Activated CD4-positive, alpha-beta T cell treated with anti-CD3 and anti-CD28 coated beads, Interleukin-2, amount 50 U/mL, for 16 hours (primary cell): ENCODE measurements at regions not wholly inside any gene's neighbourhood (a gene's known extent, or its start where the extent isn't known, plus 50 kb on each side); places are given as distances from the start of the nearest gene placed in this dataset.
"Not testable (repeated sequence)": the region's sequence is repeated elsewhere in the genome, so short reads cannot be mapped to it uniquely, and the experiment has no call there.

Source experiments
- DNase-seq: peaks from one replicate; pipeline ENCODE4 v3.0.0-alpha.2; 2020

GRCh38 chr6:19159561-19159960 lies 677.6 kb upstream of the ID4 start:
- DNase-seq = no peak

- DNase-seq = no peak
Measured at GRCh38 chr6:19160081-19160730, 677.0 kb upstream of the ID4 start.

GRCh38 chr6:19167251-19167650 lies 669.9 kb upstream of the ID4 start:
- no peak for DNase-seq

GRCh38 chr6:19169366-19169765 lies 667.8 kb upstream of the ID4 start:
- DNase-seq = no peak

- no peak for DNase-seq
Measured at GRCh38 chr6:19175023-19175422, 662.1 kb upstream of the ID4 start.

GRCh38 chr6:19180348-19181072 lies 656.7 kb upstream of the ID4 start:
- no peak for DNase-seq

- no peak for DNase-seq
Measured at GRCh38 chr6:19181211-19181610, 656.0 kb upstream of the ID4 start.

- DNase-seq = no peak
Measured at GRCh38 chr6:19193624-19194023, 643.5 kb upstream of the ID4 start.

GRCh38 chr6:19204445-19204844 lies 632.7 kb upstream of the ID4 start:
- no peak for DNase-seq

- no peak for DNase-seq
Measured at GRCh38 chr6:19205076-19205475, 632.1 kb upstream of the ID4 start.

GRCh38 chr6:19209202-19209601 lies 628.0 kb upstream of the ID4 start:
- DNase-seq = no peak

- peak; percentile 2 for DNase-seq
Measured at GRCh38 chr6:19210849-19211590, 626.1 kb upstream of the ID4 start.

- no peak for DNase-seq
Measured at GRCh38 chr6:19214231-19214630, 622.9 kb upstream of the ID4 start.

- no peak for DNase-seq
Measured at GRCh38 chr6:19219931-19220330, 617.2 kb upstream of the ID4 start.

GRCh38 chr6:19231878-19232561 lies 605.1 kb upstream of the ID4 start:
- no peak for DNase-seq

- DNase-seq = no peak
Measured at GRCh38 chr6:19245656-19246055, 591.5 kb upstream of the ID4 start.

GRCh38 chr6:19247181-19247580 lies 590.0 kb upstream of the ID4 start:
- not testable (repeated sequence) for DNase-seq

GRCh38 chr6:19256123-19256522 lies 581.0 kb upstream of the ID4 start:
- DNase-seq = not testable (repeated sequence)

- no peak for DNase-seq
Measured at GRCh38 chr6:19261642-19262041, 575.5 kb upstream of the ID4 start.

- no peak for DNase-seq
Measured at GRCh38 chr6:19268117-19268516, 569.1 kb upstream of the ID4 start.

- DNase-seq = no peak
Measured at GRCh38 chr6:19268718-19269117, 568.5 kb upstream of the ID4 start.

GRCh38 chr6:19269341-19269898 lies 567.8 kb upstream of the ID4 start:
- DNase-seq = no peak

GRCh38 chr6:19270616-19271015 lies 566.6 kb upstream of the ID4 start:
- no peak for DNase-seq
